Ectodermal cell (in vitro differentiated cells): ENCODE measurements at regions not wholly inside any gene's neighbourhood (a gene's known extent, or its start where the extent isn't known, plus 50 kb on each side); places are given as distances from the start of the nearest gene placed in this dataset.

Experiments used
- H3K27ac ChIP-seq: 2 replicates; pipeline ENCODE4 v1.7.0; 2013; ENCODE audit warnings: mild to moderate bottlenecking, low read depth, low read length; ENCODE audit not compliant: insufficient read depth, poor library complexity, severe bottlenecking
- H3K27me3 ChIP-seq: 2 replicates; pipeline ENCODE4 v1.7.0; 2013; ENCODE audit warnings: mild to moderate bottlenecking, low read length; ENCODE audit not compliant: insufficient read depth, control insufficient read depth, poor library complexity, severe bottlenecking
- H3K36me3 ChIP-seq: one replicate; pipeline ENCODE4 v1.7.0; 2013; ENCODE audit warnings: low read length; ENCODE audit not compliant: control insufficient read depth, insufficient read depth
- H3K4me1 ChIP-seq: one replicate; pipeline ENCODE4 v1.7.0; 2013; ENCODE audit warnings: low read length; ENCODE audit not compliant: control insufficient read depth, insufficient read depth
- H3K4me3 ChIP-seq: 2 replicates; pipeline ENCODE4 v1.7.0; 2013; ENCODE audit warnings: low read depth, low read length, control low read depth; ENCODE audit not compliant: insufficient read depth
- H3K9me3 ChIP-seq: 2 replicates; pipeline ENCODE4 v1.7.0; 2013; ENCODE audit warnings: mild to moderate bottlenecking, low read length, moderate library complexity; ENCODE audit not compliant: control insufficient read depth
- WGBS, 2 experiments: methylation state at CpG; one replicate each; pipeline ENCODE4 v1.1.7; 2013; ENCODE audit warnings: missing lambda C conversion rate in 2 of 2; 5-methylcytosine and 5-hydroxymethylcytosine counted together

- WGBS, 2 experiments = 90 to 92% methylated on average over 18 of the region's 18 CpGs
- Histone ChIP-seq H3K4me3 (no peak overlapping the region), H3K27ac (no peak overlapping the region)
Measured at GRCh38 chr7:61576-62360, 130.6 kb upstream of the FAM20C start.

GRCh38 chr7:62361-63116, 129.8 kb upstream of the FAM20C start:
- Histone ChIP-seq H3K27me3 (no peaks in the 10 kb centered on the region), H3K9me3 (no peaks in the 10 kb centered on the region), H3K27ac (no peak overlapping the region), H3K36me3 (no peaks in the 10 kb centered on the region), H3K4me3 (no peak overlapping the region), H3K4me1 (peaks cover 5% of the 10 kb centered on the region)
- 92 to 93% methylated on average over 26 of the region's 26 CpGs for WGBS, 2 experiments

More at GRCh38 chr7:61576-62360, 130.6 kb upstream of the FAM20C start:
- H3K27me3 ChIP-seq = no peaks in the 10 kb centered on the region
- H3K9me3 ChIP-seq = no peaks in the 10 kb centered on the region
- no peaks in the 10 kb centered on the region for H3K36me3 ChIP-seq
- peaks cover 5% of the 10 kb centered on the region for H3K4me1 ChIP-seq

- H3K4me3 ChIP-seq = no peak overlapping the region
- H3K27me3 ChIP-seq = no peaks in the 10 kb centered on the region
- 93 to 95% methylated on average over 5 of the region's 5 CpGs for WGBS, 2 experiments
Measured at GRCh38 chr7:63117-63480, 129.3 kb upstream of the FAM20C start.

GRCh38 chr7:63521-64021, 128.8 kb upstream of the FAM20C start:
- WGBS, 2 experiments = 75 to 82% methylated on average over 9 to 11 of the region's 11 CpGs
- Histone ChIP-seq H3K36me3 (no peaks in the 10 kb centered on the region), H3K4me3 (no peak overlapping the region), H3K27ac (no peak overlapping the region), H3K27me3 (no peaks in the 10 kb centered on the region), H3K4me1 (peaks cover 5% of the 10 kb centered on the region), H3K9me3 (no peaks in the 10 kb centered on the region)

More at GRCh38 chr7:63117-63480, 129.3 kb upstream of the FAM20C start:
- H3K36me3 ChIP-seq = no peaks in the 10 kb centered on the region
- no peaks in the 10 kb centered on the region for H3K9me3 ChIP-seq
- H3K27ac ChIP-seq = no peak overlapping the region
- peaks cover 5% of the 10 kb centered on the region for H3K4me1 ChIP-seq

GRCh38 chr7:64098-64915, 128.1 kb upstream of the FAM20C start:
- H3K36me3 ChIP-seq = no peaks in the 10 kb centered on the region
- WGBS, 2 experiments = 58 to 67% methylated on average over 6 of the region's 6 CpGs
- H3K27me3 ChIP-seq = no peaks in the 10 kb centered on the region
- no peak overlapping the region for H3K27ac ChIP-seq
- H3K9me3 ChIP-seq = no peaks in the 10 kb centered on the region
- no peak overlapping the region for H3K4me3 ChIP-seq
- H3K4me1 ChIP-seq = peaks cover 5% of the 10 kb centered on the region

GRCh38 chr7:64916-65341, 127.4 kb upstream of the FAM20C start:
- no peaks in the 10 kb centered on the region for H3K36me3 ChIP-seq
- no peaks in the 10 kb centered on the region for H3K27me3 ChIP-seq
- 85 to 88% methylated on average over 11 of the region's 11 CpGs for WGBS, 2 experiments
- no peaks in the 10 kb centered on the region for H3K9me3 ChIP-seq
- no peak overlapping the region for H3K4me3 ChIP-seq
- peaks cover 5% of the 10 kb centered on the region for H3K4me1 ChIP-seq
- no peak overlapping the region for H3K27ac ChIP-seq

GRCh38 chr7:65554-65953, 126.8 kb upstream of the FAM20C start:
- 89% methylated on average over 8 of the region's 8 CpGs for WGBS, 2 experiments
- Histone ChIP-seq H3K4me1 (peaks cover 5% of the 10 kb centered on the region), H3K36me3 (no peaks in the 10 kb centered on the region), H3K4me3 (no peak overlapping the region), H3K9me3 (no peaks in the 10 kb centered on the region), H3K27ac (no peak overlapping the region), H3K27me3 (no peaks in the 10 kb centered on the region)

- 94% methylated on average over 12 of the region's 12 CpGs for WGBS, 2 experiments
- no peak overlapping the region for H3K4me3 ChIP-seq
- H3K27me3 ChIP-seq = no peaks in the 10 kb centered on the region
- H3K9me3 ChIP-seq = no peaks in the 10 kb centered on the region
- H3K36me3 ChIP-seq = no peaks in the 10 kb centered on the region
- peaks cover 5% of the 10 kb centered on the region for H3K4me1 ChIP-seq
- H3K27ac ChIP-seq = no peak overlapping the region
Measured at GRCh38 chr7:66296-66695, 126.1 kb upstream of the FAM20C start.

- H3K36me3 ChIP-seq = no peaks in the 10 kb centered on the region
- 95 to 96% methylated on average over 12 of the region's 12 CpGs for WGBS, 2 experiments
Measured at GRCh38 chr7:66741-67140, 125.6 kb upstream of the FAM20C start.

More at GRCh38 chr7:66741-67140, 125.6 kb upstream of the FAM20C start:
- Histone ChIP-seq H3K4me1 (peaks cover 5% of the 10 kb centered on the region), H3K27me3 (no peaks in the 10 kb centered on the region), H3K27ac (no peak overlapping the region), H3K4me3 (no peak overlapping the region), H3K9me3 (no peaks in the 10 kb centered on the region)
